ENCODE measurements at regions not wholly inside any gene's neighbourhood (a gene's known extent, or its start where the extent isn't known, plus 50 kb on each side); places are given as distances from the start of the nearest gene placed in this dataset.

GRCh38 chr18:38369772-38370690 lies 804.4 kb upstream of the CELF4 start:
- ATAC-seq (replicated peaks) (no peak), DNase-seq (no peak)
- no peaks in the 10 kb centered on the region for H3K36me3 Mint-ChIP-seq
- peaks cover 2 to 7% of the 10 kb centered on the region in 2 donors for H3K9me3 Mint-ChIP-seq
- H3K27me3 Mint-ChIP-seq = no peaks in the 10 kb centered on the region
- H3K27ac Mint-ChIP-seq = no peak overlapping the region
- no peak overlapping the region for H3K4me3 Mint-ChIP-seq
- peaks cover 0 to 6% of the 10 kb centered on the region in 2 donors for H3K4me1 Mint-ChIP-seq

- H3K9me3 Mint-ChIP-seq = peaks cover 2 to 7% of the 10 kb centered on the region in 2 donors
- H3K27me3 Mint-ChIP-seq = no peaks in the 10 kb centered on the region
- no peak overlapping the region for H3K27ac Mint-ChIP-seq
- DNase-seq = no peak
- ATAC-seq (replicated peaks) = no peak
- H3K4me1 Mint-ChIP-seq = peaks cover 0 to 6% of the 10 kb centered on the region in 2 donors
- H3K36me3 Mint-ChIP-seq = no peaks in the 10 kb centered on the region
- no peak overlapping the region for H3K4me3 Mint-ChIP-seq
Measured at GRCh38 chr18:38368886-38369285, 803.3 kb upstream of the CELF4 start.

GRCh38 chr18:38368246-38368645 lies 802.6 kb upstream of the CELF4 start:
- DNase-seq (no peak), ATAC-seq (replicated peaks) (no peak)
- no peaks in the 10 kb centered on the region for H3K36me3 Mint-ChIP-seq
- no peaks in the 10 kb centered on the region for H3K27me3 Mint-ChIP-seq
- no peak overlapping the region for H3K27ac Mint-ChIP-seq
- H3K4me1 Mint-ChIP-seq = peaks cover 0 to 6% of the 10 kb centered on the region in 2 donors
- no peak overlapping the region for H3K4me3 Mint-ChIP-seq
- H3K9me3 Mint-ChIP-seq = peaks cover 2 to 7% of the 10 kb centered on the region in 2 donors

GRCh38 chr18:38367473-38367872 lies 801.9 kb upstream of the CELF4 start:
- Mint-ChIP-seq H3K9me3 (peaks cover 2 to 7% of the 10 kb centered on the region in 2 donors), H3K27ac (no peak overlapping the region), H3K4me1 (peaks cover 0 to 6% of the 10 kb centered on the region in 2 donors), H3K36me3 (no peaks in the 10 kb centered on the region), H3K27me3 (no peaks in the 10 kb centered on the region), H3K4me3 (no peak overlapping the region)
- no peak for ATAC-seq (replicated peaks)
- DNase-seq = no peak

GRCh38 chr18:38362286-38362792 lies 796.7 kb upstream of the CELF4 start:
- no peak overlapping the region for H3K27ac Mint-ChIP-seq
- no peaks in the 10 kb centered on the region for H3K27me3 Mint-ChIP-seq
- ATAC-seq (replicated peaks) = no peak
- no peaks in the 10 kb centered on the region for H3K9me3 Mint-ChIP-seq
- DNase-seq = no peak
- H3K4me3 Mint-ChIP-seq = no peak overlapping the region
- no peaks in the 10 kb centered on the region for H3K4me1 Mint-ChIP-seq
- no peaks in the 10 kb centered on the region for H3K36me3 Mint-ChIP-seq

- no peaks in the 10 kb centered on the region for H3K27me3 Mint-ChIP-seq
- no peak overlapping the region for H3K4me3 Mint-ChIP-seq
- H3K27ac Mint-ChIP-seq = no peak overlapping the region
- ATAC-seq (replicated peaks) = no peak
- no peak for DNase-seq
- no peaks in the 10 kb centered on the region for H3K9me3 Mint-ChIP-seq
- H3K4me1 Mint-ChIP-seq = no peaks in the 10 kb centered on the region
- H3K36me3 Mint-ChIP-seq = no peaks in the 10 kb centered on the region
Measured at GRCh38 chr18:38358805-38359657, 793.4 kb upstream of the CELF4 start.

- Mint-ChIP-seq H3K9me3 (no peaks in the 10 kb centered on the region), H3K4me1 (no peaks in the 10 kb centered on the region), H3K36me3 (no peaks in the 10 kb centered on the region), H3K27ac (no peak overlapping the region), H3K4me3 (no peak overlapping the region), H3K27me3 (no peaks in the 10 kb centered on the region)
- no peak for ATAC-seq (replicated peaks)
- DNase-seq = no peak
Measured at GRCh38 chr18:38353149-38353548, 787.6 kb upstream of the CELF4 start.

- H3K4me1 Mint-ChIP-seq = no peaks in the 10 kb centered on the region
- H3K9me3 Mint-ChIP-seq = peaks cover 3 to 4% of the 10 kb centered on the region in 2 donors
- no peak overlapping the region for H3K27ac Mint-ChIP-seq
- H3K36me3 Mint-ChIP-seq = no peaks in the 10 kb centered on the region
- DNase-seq (no peak), ATAC-seq (replicated peaks) (no peak)
- no peak overlapping the region for H3K4me3 Mint-ChIP-seq
- H3K27me3 Mint-ChIP-seq = no peaks in the 10 kb centered on the region
Measured at GRCh38 chr18:38350141-38350540, 784.5 kb upstream of the CELF4 start.

- Mint-ChIP-seq H3K27me3 (no peaks in the 10 kb centered on the region), H3K36me3 (no peaks in the 10 kb centered on the region), H3K27ac (no peak overlapping the region), H3K9me3 (peaks cover 7 to 9% of the 10 kb centered on the region in 2 donors), H3K4me1 (no peaks in the 10 kb centered on the region), H3K4me3 (no peak overlapping the region)
- ATAC-seq (replicated peaks) (no peak), DNase-seq (no peak)
Measured at GRCh38 chr18:38330573-38330972, 765.0 kb upstream of the CELF4 start.

- H3K4me1 Mint-ChIP-seq = no peaks in the 10 kb centered on the region
- DNase-seq = no peak
- no peaks in the 10 kb centered on the region for H3K27me3 Mint-ChIP-seq
- H3K4me3 Mint-ChIP-seq = no peak overlapping the region
- ATAC-seq (replicated peaks) = no peak
- no peaks in the 10 kb centered on the region for H3K36me3 Mint-ChIP-seq
- peaks cover 6 to 9% of the 10 kb centered on the region in 2 donors for H3K9me3 Mint-ChIP-seq
- H3K27ac Mint-ChIP-seq = no peak overlapping the region
Measured at GRCh38 chr18:38329145-38329544, 763.5 kb upstream of the CELF4 start.

- no peak overlapping the region for H3K4me3 Mint-ChIP-seq
- DNase-seq = no peak
- H3K36me3 Mint-ChIP-seq = no peaks in the 10 kb centered on the region
- no peaks in the 10 kb centered on the region for H3K4me1 Mint-ChIP-seq
- no peak for ATAC-seq (replicated peaks)
- no peaks in the 10 kb centered on the region for H3K27me3 Mint-ChIP-seq
- peaks cover 2 to 3% of the 10 kb centered on the region in 2 donors for H3K9me3 Mint-ChIP-seq
- H3K27ac Mint-ChIP-seq = no peak overlapping the region
Measured at GRCh38 chr18:38322206-38322605, 756.6 kb upstream of the CELF4 start.

GRCh38 chr18:38321262-38321661 lies 755.7 kb upstream of the CELF4 start:
- DNase-seq (no peak), ATAC-seq (replicated peaks) (no peak)
- Mint-ChIP-seq H3K9me3 (no peaks in the 10 kb centered on the region), H3K4me1 (no peaks in the 10 kb centered on the region), H3K27ac (no peak overlapping the region), H3K36me3 (no peaks in the 10 kb centered on the region), H3K4me3 (no peak overlapping the region), H3K27me3 (no peaks in the 10 kb centered on the region)

GRCh38 chr18:38318416-38318815 lies 752.8 kb upstream of the CELF4 start:
- no peak for DNase-seq
- Mint-ChIP-seq H3K36me3 (no peaks in the 10 kb centered on the region), H3K4me1 (no peaks in the 10 kb centered on the region), H3K27me3 (no peaks in the 10 kb centered on the region), H3K9me3 (no peaks in the 10 kb centered on the region), H3K27ac (no peak overlapping the region), H3K4me3 (no peak overlapping the region)
- no peak for ATAC-seq (replicated peaks)

GRCh38 chr18:38313831-38314230 lies 748.2 kb upstream of the CELF4 start:
- H3K27ac Mint-ChIP-seq = no peak overlapping the region
- no peaks in the 10 kb centered on the region for H3K36me3 Mint-ChIP-seq
- H3K4me3 Mint-ChIP-seq = no peak overlapping the region
- ATAC-seq (replicated peaks) (no peak), DNase-seq (no peak)
- no peaks in the 10 kb centered on the region for H3K27me3 Mint-ChIP-seq
- H3K9me3 Mint-ChIP-seq = no peaks in the 10 kb centered on the region
- H3K4me1 Mint-ChIP-seq = no peaks in the 10 kb centered on the region
